Transverse colon (tissue), 4 donors: ENCODE measurements at regions not wholly inside any gene's neighbourhood (a gene's known extent, or its start where the extent isn't known, plus 50 kb on each side); places are given as distances from the start of the nearest gene placed in this dataset.

Experiments
- DNase-seq: peaks from one replicate; pipeline ENCODE4 v3.0.0-alpha.2; 2019
- H3K27ac ChIP-seq, 4 donors: fragments of 200-600 bp; sonication (generic); 2 replicates each; pipeline ENCODE4 v1.5.1; 2016 to 2018; ENCODE audit warnings: inconsistent platforms in 4 of 4
- H3K27me3 ChIP-seq: fragments of 200-600 bp; sonication (generic); 2 replicates; pipeline ENCODE4 v1.5.1; 2017; ENCODE audit warnings: inconsistent platforms
- H3K36me3 ChIP-seq, 4 donors: fragments of 200-600 bp; sonication (generic); 2 replicates each; pipeline ENCODE4 v1.5.1; 2017 to 2019; ENCODE audit warnings: inconsistent platforms in 4 of 4
- H3K4me1 ChIP-seq, 4 donors: fragments of 200-600 bp; sonication (generic); 2 replicates each; pipeline ENCODE4 v1.5.1; 2017 to 2020; ENCODE audit warnings: inconsistent platforms in 4 of 4
- H3K4me3 ChIP-seq, 4 donors: fragments of 200-600 bp; sonication (generic); 1 replicate in 1 of 4; 2 replicates in 3 of 4; pipeline versions ENCODE4 v1.5.1 to v1.6.1; 2017 to 2019; ENCODE audit warnings: inconsistent platforms in 4 of 4
- H3K9me3 ChIP-seq, 2 donors: fragments of 200-600 bp; sonication (generic); 2 replicates each; pipeline ENCODE4 v1.5.1; 2017 to 2019; ENCODE audit warnings: inconsistent platforms in 2 of 2
- CTCF ChIP-seq, 5 experiments: fragments of 200-600 bp in 3 of 5; fragments of 450-650 bp in 2 of 5; sonication (generic) in 3 of 5; IDR thresholded peaks; 1 replicate in 2 of 5; 2 replicates in 3 of 5; pipeline ENCODE4 v1.5.1; 2016 to 2017; ENCODE audit warnings: antibody characterized with exemption in 5 of 5, inconsistent platforms in 3 of 5, mild to moderate bottlenecking in 2 of 5, moderate library complexity in 1 of 5
- EP300 ChIP-seq: sonication (generic); formaldehyde crosslinking; IDR thresholded peaks from one replicate; pipeline ENCODE4 v1.6.1; 2017; ENCODE audit warnings: antibody characterized with exemption, low read depth
- POLR2A ChIP-seq: fragments of 450-650 bp; IDR thresholded peaks from one replicate; pipeline ENCODE4 v1.6.1; 2016; ENCODE audit warnings: antibody characterized with exemption, mild to moderate bottlenecking, moderate library complexity
- POLR2AphosphoS5 ChIP-seq, 3 donors: sonication (generic); formaldehyde crosslinking; IDR thresholded peaks; one replicate each; pipeline ENCODE4 v1.6.1; 2016; ENCODE audit warnings: antibody characterized with exemption in 3 of 3
- WGBS, 2 donors: methylation state at CpG; one replicate each; pipeline ENCODE4 v1.1.5; 2018; ENCODE audit warnings: low coverage in 1 of 2; 5-methylcytosine and 5-hydroxymethylcytosine counted together
- in situ Hi-C, 4 donors: fragments of 200-750 bp; cut with MboI; loops; one replicate each; pipeline versions ENCODE4 v1.15.0 to v1.15.1; 2017; ENCODE audit warnings: low sequenced_read_pairs in 3 of 4, low pct_ligation_motif_present in 1 of 4, low pct_unique_long_range_greater_than_20kb in 1 of 4
- intact Hi-C: fragments of 100-400 bp; cut with DNase I; formaldehyde crosslinking; loops from one replicate; pipeline ENCODE4 v1.15.1; 2023; ENCODE audit warnings: low total_unique reads

DNA sequence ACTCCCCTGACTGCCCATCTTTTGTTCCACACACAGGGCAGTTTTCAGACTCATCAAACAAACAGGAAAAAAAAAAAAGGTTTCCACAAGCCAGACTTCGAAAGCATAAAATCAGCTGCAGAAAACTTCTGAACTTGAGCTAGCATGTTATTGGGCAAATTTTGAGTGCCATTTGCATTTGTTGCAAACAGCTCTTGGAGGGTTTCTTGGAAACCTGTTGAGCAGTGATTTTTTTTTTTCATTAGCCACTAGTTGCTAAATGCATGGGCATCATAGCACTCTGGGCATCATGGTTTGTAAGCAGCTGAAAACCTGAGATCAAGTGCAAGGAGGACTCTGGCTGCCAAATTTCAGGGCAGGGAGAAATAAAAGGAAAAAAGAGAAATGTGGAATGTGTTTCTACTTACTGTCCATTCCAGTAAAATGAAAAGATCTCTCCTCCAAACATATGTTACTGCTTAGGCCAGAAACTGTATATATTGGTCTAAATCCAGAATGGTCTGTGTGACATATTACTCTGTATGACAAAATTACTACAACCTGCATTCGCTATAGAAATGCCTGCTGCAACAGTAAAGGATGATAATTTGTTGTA is 85.2 kb upstream of the SMIM23 start:
- H3K27ac ChIP-seq: no peak overlapping the region
- H3K27me3 ChIP-seq: no peaks in the 10 kb centered on the region
- H3K4me1 ChIP-seq: no peaks in the 10 kb centered on the region
- no peak overlapping the region for H3K4me3 ChIP-seq
- no peaks in the 10 kb centered on the region for H3K9me3 ChIP-seq
- 59 to 60% methylated on average over 2 of the region's 2 CpGs for WGBS, 2 donors
- intact Hi-C loops (no loop called here), in situ Hi-C loops (no loop called here)
- no peak for DNase-seq
- TF ChIP-seq POLR2A: no peak
- no peak for TF ChIP-seq CTCF (IDR thresholded peaks at IDR 0.05)
- no peak for TF ChIP-seq POLR2AphosphoS5 (IDR thresholded peaks at IDR 0.05)
- no peak for TF ChIP-seq EP300
- H3K36me3 ChIP-seq: no peaks in the 10 kb centered on the region

DNA sequence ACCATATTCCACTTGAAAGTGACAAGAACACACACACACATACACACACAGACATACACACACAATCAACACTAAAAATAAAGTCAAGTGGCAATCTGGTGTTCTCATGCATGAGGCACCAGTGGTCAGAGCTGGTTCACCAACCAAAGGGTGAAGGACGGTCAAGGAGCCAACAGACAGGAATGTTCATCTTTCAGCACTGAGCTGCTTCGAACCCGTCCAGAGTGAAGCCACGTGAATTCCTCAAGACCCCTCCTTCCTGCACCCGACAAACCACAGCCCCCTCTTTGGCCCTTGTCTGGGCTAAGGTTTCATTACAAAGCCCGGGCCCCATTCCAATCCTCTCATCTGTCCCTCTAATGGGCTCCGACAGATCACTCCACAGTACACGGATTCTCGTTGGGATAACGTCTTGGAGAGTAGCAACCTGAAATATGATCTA is 84.5 kb upstream of the SMIM23 start:
- intact Hi-C loops (no loop called here), in situ Hi-C loops (no loop called here)
- Histone ChIP-seq H3K36me3 (no peaks in the 10 kb centered on the region), H3K9me3 (no peaks in the 10 kb centered on the region), H3K27ac (no peak overlapping the region), H3K4me1 (no peaks in the 10 kb centered on the region), H3K4me3 (no peak overlapping the region), H3K27me3 (no peaks in the 10 kb centered on the region)
- whole genome bisulfite sequencing, 2 donors: 48 to 79% methylated on average over 5 to 10 of the region's 10 CpGs
- TF ChIP-seq CTCF (IDR thresholded peaks at IDR 0.05): no peak
- no peak for TF ChIP-seq POLR2AphosphoS5 (IDR thresholded peaks at IDR 0.05)
- TF ChIP-seq EP300: no peak
- TF ChIP-seq POLR2A: no peak
- DNase-seq: no peak

DNA sequence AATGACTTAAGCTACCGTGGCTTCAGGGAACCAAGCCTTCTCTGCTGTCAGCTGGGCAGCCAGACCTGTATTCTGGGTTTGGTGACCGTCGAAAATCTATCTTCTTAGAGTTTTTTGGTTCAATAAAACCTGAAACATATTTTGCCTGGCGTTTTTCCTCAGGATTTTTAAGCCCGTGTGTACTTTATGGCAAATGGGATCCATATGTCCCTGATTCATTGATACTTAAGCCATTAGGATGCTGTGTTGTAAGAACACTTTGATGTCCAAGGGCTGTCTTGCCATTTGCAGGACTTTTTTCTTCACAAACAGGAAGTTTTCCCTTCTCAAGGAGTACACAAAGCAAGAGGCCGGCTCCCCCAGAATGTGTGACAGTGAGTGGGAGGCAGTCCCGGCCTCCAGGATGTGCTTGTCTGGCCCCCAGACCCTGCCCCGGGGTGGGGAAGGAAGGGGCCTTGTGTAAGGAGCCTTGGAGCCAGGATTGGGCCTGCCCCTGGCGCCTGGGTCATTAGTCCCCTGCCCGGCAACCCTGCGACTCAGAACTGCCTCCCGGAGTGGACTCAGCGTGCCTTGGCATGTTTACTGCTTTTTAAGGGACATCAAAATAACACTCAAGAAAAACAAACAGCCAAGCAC is 83.4 kb upstream of the SMIM23 start:
- intact Hi-C loops (no loop called here), in situ Hi-C loops (no loop called here)
- 70 to 78% methylated on average over 13 of the region's 13 CpGs for WGBS, 2 donors

DNA sequence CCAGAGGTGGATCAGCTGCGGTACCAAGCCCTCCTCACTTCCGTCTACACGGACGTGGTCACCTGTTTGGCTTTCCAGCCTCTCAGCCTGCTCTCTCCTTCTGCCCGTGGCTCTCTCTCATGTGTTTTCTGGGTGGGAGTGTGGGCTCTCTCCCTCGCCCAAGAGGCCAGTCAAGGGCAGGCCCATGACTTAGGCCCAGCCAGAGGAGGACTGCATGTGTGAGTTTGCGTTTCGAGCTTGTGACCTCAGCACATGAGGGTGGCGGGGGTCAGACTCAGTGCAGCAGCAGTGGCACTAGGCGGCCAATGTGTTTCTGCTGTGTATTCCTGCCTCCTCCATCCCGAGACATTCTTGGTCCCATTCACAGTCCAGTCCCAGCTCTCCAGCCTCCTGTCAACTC is 82.5 kb upstream of the SMIM23 start:
- Histone ChIP-seq H3K9me3 (no peaks in the 10 kb centered on the region), H3K36me3 (no peaks in the 10 kb centered on the region), H3K27ac (no peak overlapping the region), H3K27me3 (no peaks in the 10 kb centered on the region), H3K4me3 (no peak overlapping the region), H3K4me1 (no peaks in the 10 kb centered on the region)
- WGBS, 2 donors: 86 to 95% methylated on average over 4 to 11 of the region's 11 CpGs
- no peak for TF ChIP-seq EP300
- TF ChIP-seq POLR2AphosphoS5 (IDR thresholded peaks at IDR 0.05): no peak
- TF ChIP-seq POLR2A: no peak
- TF ChIP-seq CTCF (IDR thresholded peaks at IDR 0.05): no peak
- in situ Hi-C loops: no loop called here
- intact Hi-C loops: no loop called here
- DNase-seq: no peak

More for the DNA sequence above, 83.4 kb upstream of the SMIM23 start:
- no peak overlapping the region for H3K27ac ChIP-seq
- DNase-seq: no peak
- H3K9me3 ChIP-seq: no peaks in the 10 kb centered on the region
- no peaks in the 10 kb centered on the region for H3K27me3 ChIP-seq
- TF ChIP-seq POLR2AphosphoS5 (IDR thresholded peaks at IDR 0.05) (no peak), POLR2A (no peak), CTCF (IDR thresholded peaks at IDR 0.05) (no peak), EP300 (no peak)
- no peaks in the 10 kb centered on the region for H3K36me3 ChIP-seq
- no peak overlapping the region for H3K4me3 ChIP-seq
- no peaks in the 10 kb centered on the region for H3K4me1 ChIP-seq
